Tibial nerve (tissue), 4 donors: ENCODE measurements at regions not wholly inside any gene's neighbourhood (a gene's known extent, or its start where the extent isn't known, plus 50 kb on each side); places are given as distances from the start of the nearest gene placed in this dataset.

Experiments used
- EP300 ChIP-seq, 2 donors: sonication (generic); formaldehyde crosslinking; IDR thresholded peaks; one replicate each; pipeline ENCODE4 v1.6.1; 2017; ENCODE audit warnings: antibody characterized with exemption in 2 of 2, mild to moderate bottlenecking in 1 of 2
- POLR2A ChIP-seq, 2 donors: fragments of 450-650 bp; IDR thresholded peaks; one replicate each; pipeline ENCODE4 v1.6.1; 2017; ENCODE audit warnings: antibody characterized with exemption in 2 of 2, mild to moderate bottlenecking in 2 of 2, moderate library complexity in 2 of 2
- TF ChIP-seq, protein P1 (sequence below), 5 experiments: fragments of 200-600 bp in 3 of 5; fragments of 450-650 bp in 2 of 5; sonication (generic) in 3 of 5; IDR thresholded peaks; one replicate each; pipeline ENCODE4 v1.5.1; 2016 to 2019; ENCODE audit warnings: antibody characterized with exemption in 5 of 5, mild to moderate bottlenecking in 3 of 5, moderate library complexity in 2 of 5

DNA sequence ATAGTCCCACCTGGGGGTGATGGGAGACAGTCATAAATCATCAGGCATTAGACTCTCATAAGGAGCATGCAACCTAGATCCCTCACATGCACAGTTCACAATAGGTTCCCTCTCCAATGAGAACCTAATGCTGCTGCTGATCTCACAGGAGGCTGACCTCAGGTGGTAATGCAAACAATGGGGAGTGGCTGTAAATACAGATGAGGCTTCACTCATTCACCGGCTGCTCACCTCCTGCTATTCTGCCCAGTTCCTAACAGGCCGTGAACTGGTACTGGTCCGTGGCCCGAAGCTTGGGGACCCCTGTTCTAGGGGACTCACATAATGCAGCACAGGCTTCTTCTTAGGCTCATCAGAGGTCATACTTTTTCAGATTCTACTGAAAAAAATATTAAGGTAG lies 625.9 kb upstream of the AGA start:
- TF ChIP-seq, protein P1, sequence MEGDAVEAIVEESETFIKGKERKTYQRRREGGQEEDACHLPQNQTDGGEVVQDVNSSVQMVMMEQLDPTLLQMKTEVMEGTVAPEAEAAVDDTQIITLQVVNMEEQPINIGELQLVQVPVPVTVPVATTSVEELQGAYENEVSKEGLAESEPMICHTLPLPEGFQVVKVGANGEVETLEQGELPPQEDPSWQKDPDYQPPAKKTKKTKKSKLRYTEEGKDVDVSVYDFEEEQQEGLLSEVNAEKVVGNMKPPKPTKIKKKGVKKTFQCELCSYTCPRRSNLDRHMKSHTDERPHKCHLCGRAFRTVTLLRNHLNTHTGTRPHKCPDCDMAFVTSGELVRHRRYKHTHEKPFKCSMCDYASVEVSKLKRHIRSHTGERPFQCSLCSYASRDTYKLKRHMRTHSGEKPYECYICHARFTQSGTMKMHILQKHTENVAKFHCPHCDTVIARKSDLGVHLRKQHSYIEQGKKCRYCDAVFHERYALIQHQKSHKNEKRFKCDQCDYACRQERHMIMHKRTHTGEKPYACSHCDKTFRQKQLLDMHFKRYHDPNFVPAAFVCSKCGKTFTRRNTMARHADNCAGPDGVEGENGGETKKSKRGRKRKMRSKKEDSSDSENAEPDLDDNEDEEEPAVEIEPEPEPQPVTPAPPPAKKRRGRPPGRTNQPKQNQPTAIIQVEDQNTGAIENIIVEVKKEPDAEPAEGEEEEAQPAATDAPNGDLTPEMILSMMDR (IDR thresholded peaks at IDR 0.05) = no peak
- TF ChIP-seq POLR2A (IDR thresholded peaks at IDR 0.05) = no peak
- no peak for TF ChIP-seq EP300 (IDR thresholded peaks at IDR 0.05)
